ENCODE measurements at regions not wholly inside any gene's neighbourhood (a gene's known extent, or its start where the extent isn't known, plus 50 kb on each side); places are given as distances from the start of the nearest gene placed in this dataset.
"Not testable (repeated sequence)": the region's sequence is repeated elsewhere in the genome, so short reads cannot be mapped to it uniquely, and the experiment has no call there.

DNA sequence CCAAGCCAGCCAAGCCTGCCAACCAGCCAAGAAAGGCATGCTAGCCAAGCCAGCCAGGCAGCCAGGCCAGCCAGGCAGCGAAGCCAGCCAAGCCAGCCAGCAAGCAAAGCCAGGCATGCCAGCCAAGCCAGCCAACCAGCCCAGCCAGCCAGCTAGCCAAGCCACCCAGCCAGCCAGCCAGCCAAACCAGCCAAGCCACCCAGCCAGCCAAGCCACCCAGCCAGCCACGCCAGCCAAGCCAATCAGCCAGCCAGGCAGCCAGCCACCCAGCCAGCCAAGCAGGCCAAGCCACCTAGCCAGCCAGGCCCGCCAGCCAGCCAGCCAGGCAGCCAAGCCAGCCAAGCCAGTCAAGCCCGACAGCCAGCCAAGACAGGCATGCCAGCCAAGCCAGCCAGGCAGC, 1601.0 kb downstream of the RPIA start:
- TF ChIP-seq, protein P1, sequence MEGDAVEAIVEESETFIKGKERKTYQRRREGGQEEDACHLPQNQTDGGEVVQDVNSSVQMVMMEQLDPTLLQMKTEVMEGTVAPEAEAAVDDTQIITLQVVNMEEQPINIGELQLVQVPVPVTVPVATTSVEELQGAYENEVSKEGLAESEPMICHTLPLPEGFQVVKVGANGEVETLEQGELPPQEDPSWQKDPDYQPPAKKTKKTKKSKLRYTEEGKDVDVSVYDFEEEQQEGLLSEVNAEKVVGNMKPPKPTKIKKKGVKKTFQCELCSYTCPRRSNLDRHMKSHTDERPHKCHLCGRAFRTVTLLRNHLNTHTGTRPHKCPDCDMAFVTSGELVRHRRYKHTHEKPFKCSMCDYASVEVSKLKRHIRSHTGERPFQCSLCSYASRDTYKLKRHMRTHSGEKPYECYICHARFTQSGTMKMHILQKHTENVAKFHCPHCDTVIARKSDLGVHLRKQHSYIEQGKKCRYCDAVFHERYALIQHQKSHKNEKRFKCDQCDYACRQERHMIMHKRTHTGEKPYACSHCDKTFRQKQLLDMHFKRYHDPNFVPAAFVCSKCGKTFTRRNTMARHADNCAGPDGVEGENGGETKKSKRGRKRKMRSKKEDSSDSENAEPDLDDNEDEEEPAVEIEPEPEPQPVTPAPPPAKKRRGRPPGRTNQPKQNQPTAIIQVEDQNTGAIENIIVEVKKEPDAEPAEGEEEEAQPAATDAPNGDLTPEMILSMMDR (conservative IDR thresholded peaks at IDR 0.05; ENCODE audit: low read length), result not testable (repeated sequence)
- not testable (repeated sequence) for TF ChIP-seq EZH2phosphoT487 (IDR thresholded peaks at IDR 0.05; ENCODE audit: borderline replicate concordance, low read depth, low read length)
